OCI-LY3 (cell line): ENCODE measurements at regions not wholly inside any gene's neighbourhood (a gene's known extent, or its start where the extent isn't known, plus 50 kb on each side); places are given as distances from the start of the nearest gene placed in this dataset.

Experiments
- H2AFZ ChIP-seq: fragments of 200-600, 300-600 bp; shearing (Covaris generic); 2 replicates; pipeline ENCODE4 v1.6.0; 2014; ENCODE audit warnings: antibody characterized with exemption, low read depth, low read length
- H3K27ac ChIP-seq: fragments of 200-600, 300-600 bp; sonication (generic); 2 replicates; pipeline ENCODE4 v1.5.1; 2014; ENCODE audit warnings: mild to moderate bottlenecking, low read length, moderate library complexity, mixed read lengths
- H3K27me3 ChIP-seq: fragments of 200-600, 300-600 bp; sonication (generic); 2 replicates; pipeline ENCODE4 v1.6.1; 2014; ENCODE audit warnings: low read depth, low read length, mixed read lengths
- H3K36me3 ChIP-seq: fragments of 200-600, 300-600 bp; sonication (generic); replicated peaks from 2 replicates; pipeline ENCODE3; 2014; ENCODE audit warnings: low read depth, low read length, mixed read lengths
- H3K4me1 ChIP-seq: fragments of 300-600, 200-600 bp; sonication (generic); 2 replicates; pipeline ENCODE4 v1.6.1; 2014; ENCODE audit warnings: low read length, mixed read lengths
- H3K4me2 ChIP-seq: fragments of 200-600, 300-600 bp; sonication (generic); 2 replicates; pipeline ENCODE4 v1.6.1; 2014; ENCODE audit warnings: low read length, mixed read lengths
- H3K4me3 ChIP-seq: fragments of 300-600, 200-600 bp; sonication (generic); 2 replicates; pipeline ENCODE4 v1.5.1; 2014; ENCODE audit warnings: antibody characterized with exemption, mild to moderate bottlenecking, low read length, moderate library complexity
- H3K79me2 ChIP-seq: fragments of 300-600, 200-600 bp; shearing (Covaris generic); 2 replicates; pipeline ENCODE4 v1.6.1; 2014; ENCODE audit warnings: mild to moderate bottlenecking, low read length, mixed read lengths
- H3K9ac ChIP-seq: fragments of 300-600, 200-600 bp; shearing (Covaris generic); 2 replicates; pipeline ENCODE4 v1.6.0; 2014; ENCODE audit warnings: mild to moderate bottlenecking, low read length, moderate library complexity
- H3K9me3 ChIP-seq: fragments of 200-600, 300-600 bp; shearing (Covaris generic); 2 replicates; pipeline ENCODE4 v1.6.1; 2014; ENCODE audit warnings: low read length, mixed read lengths; ENCODE audit not compliant: insufficient read depth
- H4K20me1 ChIP-seq: fragments of 200-600, 300-600 bp; sonication (generic); 2 replicates; pipeline ENCODE4 v1.6.1; 2016; ENCODE audit warnings: low read length, mixed read lengths; ENCODE audit not compliant: insufficient read depth
- CTCF ChIP-seq: fragments of 200-600, 300-600 bp; sonication (generic); IDR thresholded peaks from 2 replicates; pipeline ENCODE4 v1.5.1; 2014; ENCODE audit warnings: antibody characterized with exemption, low read length, low read depth
- EZH2phosphoT487 ChIP-seq: fragments of 200-600 bp; shearing (Covaris generic); IDR thresholded peaks from 2 replicates; pipeline ENCODE4 v1.6.1; 2018; ENCODE audit warnings: antibody characterized with exemption, mixed run types, low read depth

GRCh38 chr7:91671245-91671644, 209.3 kb downstream of the MTERF1 start:
- H3K9me3 ChIP-seq = no peaks in the 10 kb centered on the region
- H3K36me3 ChIP-seq = no peaks in the 10 kb centered on the region
- H3K4me2 ChIP-seq = no peak overlapping the region
- H3K27me3 ChIP-seq = no peaks in the 10 kb centered on the region
- H3K79me2 ChIP-seq = no peaks in the 10 kb centered on the region
- H3K4me3 ChIP-seq = no peak overlapping the region
- H2AFZ ChIP-seq = no peak overlapping the region
- H3K4me1 ChIP-seq = no peaks in the 10 kb centered on the region
- no peak overlapping the region for H3K27ac ChIP-seq
- no peak overlapping the region for H3K9ac ChIP-seq
- TF ChIP-seq EZH2phosphoT487 (no peak), CTCF (no peak)
- no peaks in the 10 kb centered on the region for H4K20me1 ChIP-seq

GRCh38 chr7:91674470-91674869, 206.0 kb downstream of the MTERF1 start:
- H2AFZ ChIP-seq = no peak overlapping the region
- H3K36me3 ChIP-seq = no peaks in the 10 kb centered on the region
- no peaks in the 10 kb centered on the region for H3K4me1 ChIP-seq
- no peak overlapping the region for H3K4me3 ChIP-seq
- no peak for TF ChIP-seq EZH2phosphoT487
- TF ChIP-seq CTCF = no peak
- H3K79me2 ChIP-seq = no peaks in the 10 kb centered on the region
- H3K9ac ChIP-seq = no peak overlapping the region
- H3K27me3 ChIP-seq = no peaks in the 10 kb centered on the region
- no peak overlapping the region for H3K4me2 ChIP-seq
- no peak overlapping the region for H3K27ac ChIP-seq
- no peaks in the 10 kb centered on the region for H4K20me1 ChIP-seq
- no peaks in the 10 kb centered on the region for H3K9me3 ChIP-seq

GRCh38 chr7:91681718-91682117, 198.8 kb downstream of the MTERF1 start:
- Histone ChIP-seq H3K4me2 (no peak overlapping the region), H3K9ac (no peak overlapping the region), H2AFZ (no peak overlapping the region), H3K4me1 (no peaks in the 10 kb centered on the region), H3K79me2 (no peaks in the 10 kb centered on the region), H3K27ac (no peak overlapping the region), H3K36me3 (no peaks in the 10 kb centered on the region), H3K27me3 (no peaks in the 10 kb centered on the region), H4K20me1 (no peaks in the 10 kb centered on the region), H3K4me3 (no peak overlapping the region), H3K9me3 (no peaks in the 10 kb centered on the region)
- no peak for TF ChIP-seq CTCF
- no peak for TF ChIP-seq EZH2phosphoT487

DNA sequence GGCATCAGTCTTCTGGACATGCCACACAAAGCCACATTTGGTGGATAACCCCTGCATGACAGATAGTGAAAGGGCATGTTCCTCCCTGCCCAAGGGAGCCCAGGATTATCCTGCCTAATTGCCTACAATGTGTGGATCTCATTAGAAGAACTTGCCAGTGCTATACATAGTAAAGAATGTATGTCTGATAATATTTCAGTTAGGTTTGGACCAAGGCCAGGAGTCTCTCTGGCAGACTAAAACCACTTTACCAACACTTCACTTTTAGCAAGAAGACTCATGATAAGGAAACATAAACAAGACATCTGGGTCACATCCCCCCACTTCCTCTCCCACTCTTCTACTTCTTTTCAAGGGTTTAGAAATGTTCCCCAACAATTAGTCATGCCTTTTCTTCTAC, 196.7 kb downstream of the MTERF1 start:
- Histone ChIP-seq H4K20me1 (no peaks in the 10 kb centered on the region), H3K27me3 (no peaks in the 10 kb centered on the region), H3K9me3 (no peaks in the 10 kb centered on the region), H3K4me2 (no peak overlapping the region), H3K36me3 (no peaks in the 10 kb centered on the region), H3K4me1 (no peaks in the 10 kb centered on the region), H2AFZ (no peak overlapping the region), H3K4me3 (no peak overlapping the region), H3K9ac (no peak overlapping the region), H3K27ac (no peak overlapping the region), H3K79me2 (no peaks in the 10 kb centered on the region)
- TF ChIP-seq CTCF (no peak), EZH2phosphoT487 (no peak)
